Suprapubic skin (tissue), 4 donors: ENCODE measurements at regions not wholly inside any gene's neighbourhood (a gene's known extent, or its start where the extent isn't known, plus 50 kb on each side); places are given as distances from the start of the nearest gene placed in this dataset.

Experiments
- DNase-seq, 2 donors: peaks; one replicate each; pipeline ENCODE4 v3.0.0-alpha.2; 2019; ENCODE audit warnings: low spot score in 2 of 2
- H3K27ac ChIP-seq: fragments of 200-600 bp; sonication (generic); one replicate; pipeline ENCODE4 v1.5.1; 2019
- H3K27me3 ChIP-seq: fragments of 200-600 bp; sonication (generic); one replicate; pipeline ENCODE4 v1.5.1; 2019
- H3K36me3 ChIP-seq: fragments of 200-600 bp; sonication (generic); one replicate; pipeline ENCODE4 v1.5.1; 2019
- H3K4me1 ChIP-seq: fragments of 200-600 bp; sonication (generic); one replicate; pipeline ENCODE4 v1.5.1; 2019
- H3K4me3 ChIP-seq: fragments of 200-600 bp; sonication (generic); one replicate; pipeline ENCODE4 v1.5.1; 2019; ENCODE audit warnings: mild to moderate bottlenecking
- H3K9me3 ChIP-seq: fragments of 200-600 bp; sonication (generic); one replicate; pipeline ENCODE4 v1.5.1; 2019
- EP300 ChIP-seq: sonication (generic); formaldehyde crosslinking; IDR thresholded peaks from one replicate; pipeline ENCODE4 v1.6.1; 2017; ENCODE audit warnings: antibody characterized with exemption
- POLR2A ChIP-seq, 2 donors: fragments of 450-650 bp; IDR thresholded peaks; one replicate each; pipeline ENCODE4 v1.6.1; 2017; ENCODE audit warnings: antibody characterized with exemption in 2 of 2, mild to moderate bottlenecking in 2 of 2, moderate library complexity in 2 of 2
- POLR2AphosphoS5 ChIP-seq, 3 donors: sonication (generic); formaldehyde crosslinking; IDR thresholded peaks; one replicate each; pipeline ENCODE4 v1.6.1; 2017; ENCODE audit warnings: antibody characterized with exemption in 3 of 3
- WGBS: methylation state at CpG from one replicate; pipeline ENCODE4 v1.1.5; 2018; 5-methylcytosine and 5-hydroxymethylcytosine counted together
- TF ChIP-seq, protein P1 (sequence below), 2 donors: fragments of 200-600 bp in 1 of 2; fragments of 450-650 bp in 1 of 2; sonication (generic) in 1 of 2; IDR thresholded peaks; one replicate each; pipeline ENCODE4 v1.5.1; 2016 to 2019; ENCODE audit warnings: antibody characterized with exemption in 2 of 2, mild to moderate bottlenecking in 1 of 2, moderate library complexity in 1 of 2

- Histone ChIP-seq H3K9me3 (no peaks in the 10 kb centered on the region), H3K4me1 (no peaks in the 10 kb centered on the region), H3K4me3 (no peak overlapping the region), H3K27ac (no peak overlapping the region), H3K27me3 (no peaks in the 10 kb centered on the region), H3K36me3 (no peaks in the 10 kb centered on the region)
- TF ChIP-seq POLR2AphosphoS5 (IDR thresholded peaks at IDR 0.05) (no peak), EP300 (no peak), POLR2A (IDR thresholded peaks at IDR 0.05) (no peak)
- TF ChIP-seq, protein P1, sequence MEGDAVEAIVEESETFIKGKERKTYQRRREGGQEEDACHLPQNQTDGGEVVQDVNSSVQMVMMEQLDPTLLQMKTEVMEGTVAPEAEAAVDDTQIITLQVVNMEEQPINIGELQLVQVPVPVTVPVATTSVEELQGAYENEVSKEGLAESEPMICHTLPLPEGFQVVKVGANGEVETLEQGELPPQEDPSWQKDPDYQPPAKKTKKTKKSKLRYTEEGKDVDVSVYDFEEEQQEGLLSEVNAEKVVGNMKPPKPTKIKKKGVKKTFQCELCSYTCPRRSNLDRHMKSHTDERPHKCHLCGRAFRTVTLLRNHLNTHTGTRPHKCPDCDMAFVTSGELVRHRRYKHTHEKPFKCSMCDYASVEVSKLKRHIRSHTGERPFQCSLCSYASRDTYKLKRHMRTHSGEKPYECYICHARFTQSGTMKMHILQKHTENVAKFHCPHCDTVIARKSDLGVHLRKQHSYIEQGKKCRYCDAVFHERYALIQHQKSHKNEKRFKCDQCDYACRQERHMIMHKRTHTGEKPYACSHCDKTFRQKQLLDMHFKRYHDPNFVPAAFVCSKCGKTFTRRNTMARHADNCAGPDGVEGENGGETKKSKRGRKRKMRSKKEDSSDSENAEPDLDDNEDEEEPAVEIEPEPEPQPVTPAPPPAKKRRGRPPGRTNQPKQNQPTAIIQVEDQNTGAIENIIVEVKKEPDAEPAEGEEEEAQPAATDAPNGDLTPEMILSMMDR (IDR thresholded peaks at IDR 0.05): no peak
- DNase-seq: no peak
- 65% methylated on average over 4 of the region's 4 CpGs for WGBS
Observed at GRCh38 chr20:17093782-17094181, 133.1 kb upstream of the PCSK2 start.

- H3K9me3 ChIP-seq: no peaks in the 10 kb centered on the region
- no peak overlapping the region for H3K4me3 ChIP-seq
- no peak overlapping the region for H3K27ac ChIP-seq
- H3K27me3 ChIP-seq: no peaks in the 10 kb centered on the region
- DNase-seq: no peak
- TF ChIP-seq POLR2A (IDR thresholded peaks at IDR 0.05): no peak
- TF ChIP-seq EP300: no peak
- TF ChIP-seq, protein P1 (IDR thresholded peaks at IDR 0.05): no peak
- H3K4me1 ChIP-seq: no peaks in the 10 kb centered on the region
- 55% methylated on average over 4 of the region's 4 CpGs for WGBS
- H3K36me3 ChIP-seq: no peaks in the 10 kb centered on the region
Observed at GRCh38 chr20:17097603-17098002, 129.2 kb upstream of the PCSK2 start.

DNA sequence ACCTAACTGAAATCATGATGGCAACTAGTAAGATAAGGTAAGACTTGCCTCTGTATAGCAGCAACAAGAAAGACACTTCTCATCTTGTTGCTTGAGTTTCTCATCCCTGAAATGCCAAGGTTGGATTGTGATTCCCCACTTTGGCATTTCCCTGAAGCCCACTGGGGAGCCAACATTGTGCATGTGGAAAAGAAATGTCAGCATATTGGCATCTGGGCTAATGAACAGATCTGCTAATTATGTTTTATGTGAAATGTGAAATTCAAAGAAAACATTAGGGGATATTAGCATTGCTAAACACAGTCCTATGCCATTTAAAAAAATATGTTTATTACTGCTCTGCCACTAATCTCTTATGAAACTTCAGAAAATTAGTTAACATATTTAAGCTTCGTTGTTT lies 126.3 kb upstream of the PCSK2 start:
- TF ChIP-seq, protein P1 (IDR thresholded peaks at IDR 0.05): no peak
- TF ChIP-seq EP300: no peak
- no peak for TF ChIP-seq POLR2AphosphoS5 (IDR thresholded peaks at IDR 0.05)
- no peak for TF ChIP-seq POLR2A (IDR thresholded peaks at IDR 0.05)
- Histone ChIP-seq H3K27me3 (no peaks in the 10 kb centered on the region), H3K36me3 (no peaks in the 10 kb centered on the region), H3K4me1 (no peaks in the 10 kb centered on the region), H3K27ac (no peak overlapping the region), H3K9me3 (no peaks in the 10 kb centered on the region), H3K4me3 (no peak overlapping the region)
- 90% methylated on average over 1 of the region's 1 CpG for WGBS
- DNase-seq: no peak

GRCh38 chr20:17107127-17107526 lies 119.7 kb upstream of the PCSK2 start:
- 68% methylated on average over 6 of the region's 6 CpGs for WGBS
- Histone ChIP-seq H3K4me1 (no peaks in the 10 kb centered on the region), H3K9me3 (no peaks in the 10 kb centered on the region), H3K4me3 (no peak overlapping the region), H3K27ac (no peak overlapping the region), H3K27me3 (no peaks in the 10 kb centered on the region), H3K36me3 (no peaks in the 10 kb centered on the region)
- no peak for DNase-seq
- TF ChIP-seq EP300 (no peak), POLR2AphosphoS5 (IDR thresholded peaks at IDR 0.05) (no peak), POLR2A (IDR thresholded peaks at IDR 0.05) (no peak)
- TF ChIP-seq, protein P1 (IDR thresholded peaks at IDR 0.05): no peak

DNA sequence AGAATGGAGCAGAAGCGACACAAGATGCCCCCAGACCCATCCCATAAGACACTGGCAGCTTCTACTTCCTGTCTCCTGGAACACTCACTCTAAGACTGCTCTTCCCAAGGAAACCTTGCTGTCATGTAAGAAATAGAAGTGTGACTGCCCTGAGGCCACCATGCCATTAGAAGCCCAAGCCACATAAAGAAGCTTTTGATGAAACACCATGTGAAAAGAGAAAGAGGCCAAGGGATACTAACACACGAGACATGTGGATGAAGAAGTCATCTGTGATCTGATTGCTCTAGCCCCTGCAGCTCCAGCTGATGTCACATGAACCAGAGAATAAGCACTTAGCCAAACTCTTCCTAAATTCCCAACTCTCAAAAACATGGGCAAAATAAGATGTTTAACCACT lies 117.9 kb upstream of the PCSK2 start:
- H3K4me1 ChIP-seq: no peaks in the 10 kb centered on the region
- TF ChIP-seq, protein P1 (IDR thresholded peaks at IDR 0.05): no peak
- TF ChIP-seq POLR2AphosphoS5 (IDR thresholded peaks at IDR 0.05) (no peak), EP300 (no peak), POLR2A (IDR thresholded peaks at IDR 0.05) (no peak)
- H3K27ac ChIP-seq: no peak overlapping the region
- DNase-seq: no peak
- H3K4me3 ChIP-seq: no peak overlapping the region
- 72% methylated on average over 2 of the region's 2 CpGs for WGBS
- no peaks in the 10 kb centered on the region for H3K27me3 ChIP-seq
- no peaks in the 10 kb centered on the region for H3K36me3 ChIP-seq
- H3K9me3 ChIP-seq: no peaks in the 10 kb centered on the region
